Medulla oblongata (tissue), 1 donor: ENCODE measurements at regions not wholly inside any gene's neighbourhood (a gene's known extent, or its start where the extent isn't known, plus 50 kb on each side); places are given as distances from the start of the nearest gene placed in this dataset.

Source experiments
- DNase-seq: peaks from one replicate; pipeline ENCODE4 v3.0.0-alpha.2; 2015; ENCODE audit errors: extremely low spot score

DNA sequence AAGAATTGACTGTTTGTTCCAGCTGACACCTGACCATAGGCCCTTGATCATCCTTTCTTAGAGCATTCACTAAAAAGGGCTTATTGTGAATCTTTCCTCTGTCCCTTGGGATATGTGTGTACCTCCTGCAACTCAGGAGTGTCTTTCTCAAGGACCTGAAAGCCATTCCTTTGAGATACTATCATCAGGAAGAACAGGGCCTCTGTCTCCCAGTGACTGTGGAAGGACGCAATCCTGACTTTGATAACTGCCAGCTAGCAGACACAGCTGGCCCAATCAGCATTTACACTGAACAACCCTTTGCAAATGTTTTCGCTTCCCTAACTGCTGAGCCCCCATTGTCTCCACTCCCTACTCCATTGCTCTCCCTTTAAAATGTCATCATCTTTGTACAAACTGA, 144.4 kb downstream of the RMI1 start:
- no peak for DNase-seq

DNA sequence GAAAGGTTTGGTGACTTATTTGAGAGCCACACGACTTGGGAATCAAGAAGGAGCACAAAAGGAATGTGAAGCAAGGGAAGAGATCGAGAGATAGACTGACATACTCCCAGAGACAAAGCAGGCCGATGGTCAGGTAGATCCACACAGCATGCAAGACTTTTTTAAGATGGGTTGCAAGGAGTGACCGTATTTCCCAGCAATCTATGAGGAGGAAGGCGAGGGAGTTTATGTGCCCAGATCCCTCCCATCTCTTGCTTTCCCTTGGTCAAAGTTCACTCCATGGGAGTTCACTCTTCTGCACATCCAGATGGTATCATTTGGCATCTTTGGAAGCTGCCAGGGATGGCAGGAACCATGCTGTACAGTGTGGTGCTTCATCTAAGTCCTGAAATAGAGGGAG, 148.9 kb downstream of the RMI1 start:
- no peak for DNase-seq

DNA sequence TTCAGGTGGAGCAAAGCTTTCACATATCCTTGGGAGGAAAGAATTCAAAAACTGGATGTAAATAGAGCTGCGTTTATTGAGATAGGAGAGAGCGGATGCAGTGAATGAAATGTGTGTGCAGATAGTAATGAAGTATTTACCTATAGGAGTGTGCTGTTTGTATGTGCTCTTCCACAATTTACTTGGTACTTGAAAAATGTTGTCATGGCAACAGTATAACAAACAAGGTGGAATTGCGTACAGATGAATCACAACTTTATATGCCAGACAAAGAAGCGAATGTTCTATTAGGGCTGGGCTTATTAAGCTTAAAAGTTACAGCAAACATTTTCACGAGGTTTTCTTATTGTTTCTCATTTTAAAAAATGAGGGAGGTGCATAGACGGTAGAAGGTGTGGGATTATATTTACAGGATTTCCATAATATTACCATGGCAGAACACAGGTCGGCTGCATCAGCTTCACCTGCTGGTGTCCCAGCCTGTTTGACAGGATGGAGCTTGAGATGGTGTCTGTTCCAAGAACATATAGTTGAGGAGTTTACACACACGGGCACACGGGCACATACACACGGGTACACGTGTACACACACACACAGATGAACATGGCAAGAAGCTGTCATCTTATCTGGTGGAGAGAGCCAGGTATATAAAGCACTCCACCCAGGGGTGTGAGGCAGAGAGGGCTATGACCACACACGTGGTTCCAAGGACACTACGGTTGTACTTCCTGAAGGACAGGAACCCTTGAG, 155.7 kb downstream of the RMI1 start:
- no peak for DNase-seq

DNA sequence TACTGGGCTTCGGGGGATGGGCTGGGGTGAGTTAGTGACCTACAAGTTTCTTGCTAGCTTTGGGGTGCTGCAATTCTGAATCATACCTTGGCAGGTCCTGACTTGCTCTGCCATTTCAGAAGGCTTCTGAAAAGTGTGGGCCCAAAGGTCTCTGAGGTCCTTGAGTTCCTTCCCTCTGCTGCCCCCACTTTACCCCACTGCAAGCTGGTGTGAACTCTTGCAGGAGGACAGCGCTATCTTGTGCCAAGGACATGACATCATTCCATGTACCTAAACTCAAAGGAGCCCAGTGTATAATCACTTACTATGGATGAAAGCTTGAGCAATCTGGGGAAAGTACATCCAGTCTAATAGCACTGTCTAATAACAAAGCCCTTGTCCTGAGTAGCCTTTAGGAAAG, 157.4 kb downstream of the RMI1 start:
- DNase-seq, result no peak

DNA sequence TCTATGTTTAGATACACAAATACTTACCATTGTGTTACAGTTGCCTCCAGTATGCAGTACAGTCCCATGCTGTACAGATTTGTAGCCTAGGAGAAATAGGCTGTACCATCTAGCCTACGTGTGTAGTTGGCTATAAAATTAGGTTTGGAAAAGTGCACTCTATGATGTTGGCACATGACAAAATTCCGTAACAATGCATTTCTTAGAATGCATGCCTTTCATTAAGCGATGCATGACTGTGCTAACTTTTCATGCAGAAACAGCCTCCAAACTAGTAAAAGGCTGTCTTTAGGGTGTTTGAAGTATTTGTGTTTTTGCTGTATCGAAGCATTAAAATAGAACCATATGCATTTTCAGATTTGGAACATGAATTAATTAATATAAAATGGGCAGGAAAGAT, 157.9 kb downstream of the RMI1 start:
- DNase-seq, result no peak

DNA sequence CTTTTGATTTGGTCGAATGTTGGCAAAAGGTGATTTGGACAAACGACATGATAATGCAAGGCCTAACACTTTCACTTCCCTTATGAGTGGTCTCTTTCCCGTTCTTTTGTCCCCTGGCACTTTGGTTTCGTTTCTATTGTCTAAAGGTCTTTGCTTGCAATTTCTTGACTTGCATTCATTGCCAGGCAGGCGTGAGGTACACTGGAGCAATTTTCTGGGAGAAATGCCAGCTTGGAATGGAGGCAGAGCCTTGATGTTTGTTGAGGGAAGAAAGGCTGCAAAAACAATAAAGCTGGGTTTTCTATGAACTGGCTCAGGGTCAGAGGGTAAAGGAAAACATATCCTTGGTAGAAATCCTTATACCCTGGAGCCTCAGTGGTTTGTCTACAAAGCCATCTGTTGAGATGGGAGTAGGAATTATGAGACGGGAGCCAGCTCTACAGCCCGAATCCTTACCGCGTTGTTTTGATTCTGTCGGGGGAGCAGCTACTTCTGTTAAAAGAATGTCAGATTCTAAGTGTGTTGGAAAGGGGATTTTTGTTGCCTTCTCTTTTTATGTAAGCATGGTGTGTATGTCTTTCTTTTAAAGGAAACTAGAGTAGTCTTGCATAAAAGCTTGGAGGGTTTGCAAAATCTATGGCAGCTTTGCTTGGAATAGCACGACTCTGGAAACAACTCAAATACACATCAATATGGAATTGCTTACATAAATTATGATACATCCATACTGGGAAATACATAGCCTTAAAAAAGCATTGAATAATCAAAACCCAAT, 158.9 kb downstream of the RMI1 start:
- DNase-seq, result peak; percentile 82

DNA sequence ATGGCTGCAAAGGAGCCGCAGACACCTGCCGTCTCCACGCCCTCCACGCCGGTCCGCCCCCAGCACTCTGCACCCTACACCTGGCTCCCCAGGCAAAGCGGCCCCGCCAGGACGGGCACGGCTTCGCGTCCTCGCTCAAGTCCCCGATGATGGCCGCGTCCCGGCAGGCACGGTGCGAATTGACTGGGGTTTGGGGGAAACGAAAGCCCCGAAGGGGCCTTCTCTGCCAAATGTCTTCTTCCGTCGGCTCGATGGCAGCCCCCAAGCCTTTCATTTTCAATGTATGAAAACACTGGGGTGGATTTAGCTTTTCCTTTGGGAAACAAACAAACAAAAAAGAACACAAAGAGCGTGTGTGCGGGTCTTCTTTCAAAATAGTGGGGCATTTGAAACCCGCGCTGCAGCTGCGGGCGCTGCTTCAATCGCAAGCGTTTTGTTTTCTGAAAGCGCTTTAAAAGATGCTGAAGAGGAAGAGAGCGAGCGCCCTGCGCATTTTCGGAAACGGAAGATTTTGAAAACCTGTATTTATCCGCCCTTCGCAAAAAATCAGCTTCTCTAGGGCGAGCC, 160.0 kb downstream of the RMI1 start:
- DNase-seq, result peak; percentile 31

DNA sequence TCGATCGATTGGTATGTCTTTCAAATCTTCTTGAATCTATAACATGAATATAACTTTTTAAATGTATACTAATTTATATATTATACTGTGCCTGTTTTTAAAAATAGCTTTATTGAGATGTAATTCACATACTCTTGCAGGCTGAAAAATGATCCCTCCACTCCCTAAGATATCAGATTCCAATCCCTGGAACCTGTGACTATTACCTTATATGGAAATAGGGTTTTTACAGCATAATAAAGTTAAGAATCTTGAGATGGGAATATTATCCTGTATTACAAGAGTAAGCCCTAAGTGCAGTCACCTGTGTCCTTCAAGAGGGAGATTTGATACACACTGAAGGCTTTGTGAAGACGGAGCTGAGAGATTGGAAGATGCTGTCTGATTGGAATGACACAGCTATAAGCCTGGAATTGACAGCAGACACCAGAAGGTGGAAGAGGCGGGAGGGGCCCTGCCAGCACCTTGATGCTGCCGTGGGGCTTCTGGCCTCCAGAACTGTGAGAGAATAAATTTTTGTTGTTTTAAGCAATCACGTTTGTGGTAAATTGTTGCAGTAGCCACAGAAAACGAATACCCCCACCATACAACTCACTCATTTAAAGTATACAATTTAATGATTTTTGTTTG, 161.3 kb downstream of the RMI1 start:
- DNase-seq, result no peak

DNA sequence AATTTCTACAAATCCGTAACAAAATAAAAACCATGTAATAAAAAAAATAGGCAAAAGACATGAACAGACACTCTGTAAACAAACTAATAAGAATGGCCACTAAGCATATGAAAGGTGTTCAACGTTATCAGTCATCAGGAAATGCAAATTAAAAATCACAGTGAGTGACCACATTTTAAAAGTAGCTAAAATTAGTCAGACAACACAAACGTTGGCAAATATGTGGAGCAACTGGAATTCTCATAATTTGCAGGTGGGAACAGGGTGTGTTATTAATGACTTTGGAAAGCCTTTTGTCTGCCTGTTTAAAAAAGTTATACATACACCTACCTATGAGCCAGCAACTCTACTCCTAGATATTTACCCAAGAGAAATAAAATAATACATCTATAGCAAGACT, 164.4 kb downstream of the RMI1 start:
- no peak for DNase-seq

DNA sequence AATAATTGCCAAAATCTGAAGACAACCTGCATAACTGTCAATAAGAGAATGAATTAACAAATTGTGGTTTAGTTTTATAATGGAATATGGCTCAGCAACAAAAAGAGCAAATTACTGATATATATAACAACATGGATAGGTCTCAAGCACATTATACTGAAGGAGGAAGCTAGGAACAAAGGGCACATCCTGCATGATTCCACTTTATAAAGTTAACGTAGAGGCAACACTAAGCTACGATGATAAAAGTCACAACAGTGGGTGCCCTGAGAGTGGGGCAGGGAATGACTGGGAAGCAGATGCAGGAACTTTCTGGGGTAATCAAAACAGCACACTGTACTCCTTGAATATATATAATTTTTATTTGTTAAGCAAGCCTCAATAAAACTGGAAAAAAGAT, 165.2 kb downstream of the RMI1 start:
- DNase-seq, result no peak

DNA sequence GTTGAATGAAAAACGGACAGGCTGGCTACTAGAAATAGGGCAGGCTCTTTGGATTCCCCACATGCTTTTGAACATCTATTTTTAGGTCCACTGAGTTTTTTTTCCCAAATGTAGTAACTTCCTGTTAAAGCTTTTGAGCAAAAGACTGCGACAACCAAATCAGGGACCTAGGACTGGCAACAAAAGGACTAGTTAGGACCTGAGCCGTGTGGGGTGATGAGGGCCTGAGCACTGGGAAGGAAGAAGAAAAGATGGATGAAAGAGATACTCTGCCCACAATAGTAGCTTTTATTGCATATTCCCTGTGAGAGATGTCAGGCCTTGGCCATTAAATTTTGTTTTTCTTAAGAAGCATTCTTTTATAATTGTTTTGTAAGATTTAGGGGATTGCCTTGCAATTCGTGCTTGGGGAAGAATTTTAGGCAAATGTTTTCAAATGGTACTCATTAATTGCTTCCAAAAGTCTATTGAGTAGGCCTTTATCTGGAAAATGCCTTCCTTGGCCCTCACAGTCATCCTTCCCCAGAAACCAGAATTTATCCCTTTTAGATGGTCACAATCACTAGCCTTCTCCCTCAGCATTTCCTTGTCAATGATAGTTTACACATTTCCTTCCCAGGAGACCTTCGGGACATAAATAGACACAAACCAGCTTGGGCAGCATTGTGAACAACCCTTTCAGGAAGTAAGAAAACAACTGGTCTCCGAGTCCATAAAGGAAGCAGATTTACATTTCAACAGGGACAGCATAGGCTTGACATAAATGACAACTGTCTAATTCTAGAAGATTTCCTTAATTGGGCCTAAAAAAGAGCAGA, 166.5 kb downstream of the RMI1 start:
- peak; percentile 42 for DNase-seq

DNA sequence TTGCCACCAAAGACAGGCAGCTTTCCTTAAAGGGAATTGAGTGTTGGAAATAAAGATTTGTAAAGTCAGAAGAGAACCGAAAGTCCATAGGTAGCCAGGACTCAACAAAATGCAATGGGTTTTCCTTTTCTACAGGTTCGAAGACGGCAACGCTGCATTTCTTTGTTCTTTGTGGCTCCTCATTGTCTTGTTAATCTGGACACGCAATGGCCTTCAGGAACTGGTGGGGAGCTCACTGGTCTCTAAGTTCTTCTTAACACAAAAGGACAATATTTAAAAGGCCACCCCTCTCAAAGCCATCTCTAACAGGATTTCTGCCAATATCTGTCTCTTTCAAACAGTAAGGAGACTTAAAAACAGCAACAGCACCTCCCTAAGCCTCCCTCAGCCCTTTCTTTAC, 170.6 kb downstream of the RMI1 start:
- no peak for DNase-seq

DNA sequence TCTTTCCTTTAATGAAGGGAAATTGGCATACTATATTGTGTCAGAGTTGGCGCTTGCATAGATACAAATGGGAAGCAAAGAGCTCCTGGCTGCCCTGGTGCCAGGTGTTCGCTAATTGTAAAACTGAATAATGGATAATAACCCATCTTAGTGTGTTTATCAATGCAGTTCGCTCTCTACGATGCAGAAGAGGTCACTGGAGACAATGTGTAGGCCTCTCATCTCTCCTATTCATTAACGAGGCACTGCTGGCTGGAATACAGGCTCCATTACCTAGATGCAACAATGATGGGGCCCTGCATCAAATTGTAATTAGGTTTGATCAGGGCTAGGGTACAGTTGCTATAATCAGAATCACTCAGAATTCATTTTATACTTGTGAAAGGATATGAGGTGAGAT, 171.0 kb downstream of the RMI1 start:
- DNase-seq, result no peak

DNA sequence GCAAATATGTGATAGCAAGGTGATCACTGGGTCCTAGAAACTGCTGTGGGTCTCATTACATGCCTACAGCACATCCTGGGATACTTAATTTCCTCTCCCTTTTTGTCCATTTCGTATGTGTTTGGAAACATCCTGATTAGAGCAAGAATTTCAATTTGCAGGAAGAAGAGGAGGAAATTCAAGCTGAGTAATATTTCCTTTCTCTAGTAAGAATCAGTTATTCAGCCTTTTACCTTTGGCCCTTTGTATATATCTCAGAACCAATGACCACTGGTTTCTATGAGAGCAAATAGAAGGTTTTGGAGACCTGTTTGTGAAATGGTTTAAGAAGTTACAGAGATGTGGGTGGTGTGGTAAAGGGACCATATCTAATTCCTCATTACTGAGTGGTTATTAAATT, 171.6 kb downstream of the RMI1 start:
- no peak for DNase-seq

DNA sequence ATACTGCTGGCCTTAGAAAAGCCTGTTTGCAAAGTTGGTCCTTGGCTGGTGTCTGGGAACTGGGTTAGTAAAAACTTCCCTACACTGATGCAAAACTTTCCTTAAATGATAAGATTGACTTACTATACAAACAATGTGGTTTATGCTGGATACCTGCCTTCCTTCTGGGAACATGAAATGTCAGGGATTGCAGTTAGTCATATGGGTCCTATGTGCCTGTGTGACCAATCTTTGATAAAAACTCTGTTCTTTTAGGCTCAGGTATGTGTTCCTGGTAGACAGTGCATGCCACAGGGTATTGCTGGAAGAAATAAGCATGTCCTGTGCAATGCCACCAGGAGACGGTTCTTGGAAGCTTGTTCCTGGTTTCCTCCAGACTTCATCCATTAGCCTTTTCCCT, 173.3 kb downstream of the RMI1 start:
- no peak for DNase-seq

DNA sequence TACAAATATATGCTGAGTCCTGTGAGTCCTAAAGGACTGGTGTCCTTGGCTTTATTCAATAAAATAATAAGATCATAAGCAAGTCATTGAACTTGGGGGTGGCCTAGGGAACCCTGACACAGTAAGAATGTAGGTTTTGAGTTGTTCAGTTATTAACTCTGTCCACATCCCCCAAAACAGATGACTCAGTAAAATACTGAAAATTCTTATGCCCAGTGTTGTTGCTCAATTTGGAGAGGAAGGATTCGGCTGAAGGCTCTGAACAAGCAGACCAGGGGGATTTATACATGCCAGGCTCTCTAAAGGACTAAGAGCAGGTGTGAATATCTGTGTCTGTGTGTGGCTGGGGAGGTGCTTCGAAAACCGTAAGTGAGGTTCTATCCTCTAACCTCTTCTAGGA, 173.7 kb downstream of the RMI1 start:
- DNase-seq, result no peak

DNA sequence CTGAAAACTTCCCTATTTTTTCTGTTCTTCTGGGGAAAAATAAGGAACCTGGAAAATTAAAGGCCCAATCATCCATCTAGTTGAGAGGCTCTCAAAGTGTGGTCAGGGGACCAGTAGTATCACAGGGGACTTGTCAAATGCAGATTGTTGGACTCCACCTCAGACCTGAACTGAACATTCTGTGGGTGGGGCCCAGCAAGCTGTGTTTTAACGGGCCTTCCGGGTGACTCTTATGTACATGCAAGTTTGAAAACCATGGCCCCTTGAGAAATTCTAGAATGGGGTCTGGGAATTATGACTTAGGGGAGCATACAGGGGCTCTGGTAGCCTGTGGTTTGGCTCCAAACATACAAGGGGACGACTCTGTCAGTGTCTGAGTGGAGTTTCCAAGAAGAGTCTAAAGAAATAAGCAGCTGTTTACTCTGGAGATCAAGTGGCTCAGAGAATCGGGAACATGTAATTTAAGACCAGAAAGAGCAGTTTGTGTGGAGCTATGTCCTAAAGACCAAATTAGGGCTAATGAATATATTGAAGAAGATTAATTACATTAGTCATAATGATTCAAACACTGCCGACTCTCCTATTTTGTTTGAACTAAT, 177.4 kb downstream of the SLC28A3 start:
- no peak for DNase-seq

DNA sequence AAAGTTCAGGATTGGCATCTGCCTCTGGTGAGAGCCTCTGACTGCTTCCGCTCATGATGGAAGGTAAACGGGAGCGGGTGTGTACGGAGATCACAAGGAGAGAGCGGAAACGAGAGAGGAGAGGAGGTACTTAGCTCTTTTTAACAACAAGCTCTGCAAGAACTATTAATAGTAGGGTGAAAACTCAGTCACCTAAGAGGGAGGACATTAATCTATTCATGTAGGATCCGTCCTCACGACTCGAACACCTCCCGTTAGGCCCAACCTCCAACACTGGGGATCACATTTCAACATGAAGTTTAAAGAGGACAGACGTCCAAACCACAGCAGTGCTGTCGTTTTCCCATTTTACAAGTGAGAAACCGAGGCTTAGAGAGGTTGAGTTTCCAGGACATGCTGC, 173.7 kb downstream of the SLC28A3 start:
- no peak for DNase-seq

DNA sequence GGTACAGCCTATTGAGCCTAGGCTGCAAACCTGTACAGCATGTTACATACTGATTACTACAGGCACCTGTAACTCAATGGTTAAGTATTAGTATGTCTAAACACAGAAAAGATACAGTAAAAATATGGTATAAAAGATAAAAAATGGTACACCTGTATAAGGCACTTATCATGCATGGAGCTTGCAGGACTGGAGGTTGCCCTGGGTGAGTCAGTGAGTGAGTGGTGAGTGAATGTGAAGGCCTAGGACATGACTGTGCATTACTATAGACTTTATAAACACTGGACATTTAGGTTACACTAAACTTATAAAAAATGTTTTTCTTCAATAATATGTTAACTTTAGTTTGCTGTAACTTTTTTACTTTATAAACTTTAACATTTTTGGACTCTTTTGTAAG, 171.3 kb downstream of the SLC28A3 start:
- no peak for DNase-seq

DNA sequence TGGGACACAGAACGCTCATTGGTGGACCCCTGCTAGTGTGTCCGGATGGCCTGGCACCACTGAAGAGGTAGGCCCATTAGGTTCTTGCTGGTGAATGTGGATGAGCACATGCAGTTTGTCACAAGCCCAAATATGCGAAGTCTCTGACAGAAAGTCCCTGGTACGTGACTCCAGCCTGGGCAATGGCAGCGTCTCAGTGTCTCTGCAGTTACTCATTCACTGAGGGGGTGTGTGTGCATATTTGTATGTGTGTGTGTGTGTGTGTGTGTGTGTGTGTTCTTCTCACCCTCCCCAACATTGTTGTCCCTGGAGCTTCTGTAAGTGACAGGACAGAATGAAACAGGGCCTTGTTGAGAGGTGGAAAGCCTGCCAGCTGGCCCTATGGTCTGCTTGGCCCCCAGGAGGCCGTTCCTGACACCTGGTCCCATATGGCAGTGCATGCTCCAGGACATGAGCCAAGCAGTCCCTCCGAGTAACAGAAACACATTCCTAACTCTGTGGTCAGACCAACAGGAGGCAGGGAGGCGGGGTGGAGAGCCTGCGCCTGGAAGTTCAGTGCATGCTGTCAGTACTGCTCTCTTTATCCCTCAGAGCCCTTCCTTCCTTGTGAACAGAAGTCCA, 169.9 kb downstream of the SLC28A3 start:
- DNase-seq, result no peak

DNA sequence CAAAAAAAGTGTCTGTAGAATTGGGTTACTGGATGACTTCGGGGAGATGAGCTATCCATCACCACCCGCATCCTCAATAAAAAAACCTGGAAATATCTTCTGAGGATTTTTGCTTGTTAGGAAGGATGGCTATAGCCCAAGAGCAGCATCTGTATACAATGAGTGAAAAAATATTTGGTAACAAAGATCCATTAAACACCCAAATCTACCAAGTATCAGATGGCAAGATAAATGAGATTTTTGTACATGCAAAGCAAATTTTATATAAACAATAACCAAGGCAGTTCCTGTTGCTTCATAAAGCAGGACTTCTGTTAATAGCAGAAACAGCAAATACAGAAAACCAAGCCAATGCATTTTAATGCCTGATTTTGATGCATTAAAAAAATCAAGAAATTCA, 166.6 kb downstream of the SLC28A3 start:
- no peak for DNase-seq
